ENCODE measurements at regions not wholly inside any gene's neighbourhood (a gene's known extent, or its start where the extent isn't known, plus 50 kb on each side); places are given as distances from the start of the nearest gene placed in this dataset.
A peak's percentile ranks its signal among the peaks of the same experiment; 100 is the strongest.
"Not testable (repeated sequence)": the region's sequence is repeated elsewhere in the genome, so short reads cannot be mapped to it uniquely, and the experiment has no call there.

DNA sequence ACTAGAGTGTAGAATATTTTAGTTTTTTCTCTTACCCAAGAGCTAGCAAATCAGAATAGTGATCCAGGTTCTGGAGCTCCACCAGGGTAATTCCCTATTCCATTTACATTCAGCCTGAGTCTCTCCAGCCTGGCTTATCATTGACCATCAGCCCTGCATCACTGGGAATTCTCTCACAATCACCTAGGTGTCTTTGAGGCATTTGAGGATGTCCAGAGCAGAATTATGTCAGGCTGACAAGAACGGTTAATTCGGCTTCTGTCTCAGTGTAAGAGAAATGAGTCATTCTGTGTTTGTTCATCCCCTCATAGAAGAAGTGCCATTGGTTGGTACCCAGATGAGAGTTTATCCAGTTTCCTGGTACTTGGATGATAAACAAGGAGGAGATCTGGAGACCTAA, 180.5 kb downstream of the ZNF737 start:
- DNase-seq: no peak

DNA sequence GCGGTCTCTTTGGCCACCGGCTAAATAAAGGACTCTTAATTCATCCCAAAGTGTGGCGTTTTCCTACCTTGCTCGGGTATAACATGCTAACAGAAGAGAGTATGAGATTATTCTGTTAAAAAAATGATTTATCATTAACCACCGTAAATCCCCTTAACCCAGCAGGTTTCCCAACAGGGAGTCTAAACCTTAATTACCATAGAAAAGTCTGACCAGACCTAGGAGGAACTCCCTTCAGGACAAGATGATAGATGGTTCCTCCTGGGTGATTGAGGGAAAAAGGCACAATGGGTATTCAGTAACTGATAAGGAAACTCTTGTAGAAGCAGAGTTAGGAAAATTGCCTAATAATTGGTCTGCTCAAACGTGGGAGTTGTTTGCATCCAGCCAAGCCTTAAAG, 193.7 kb downstream of the ZNF737 start:
- DNase-seq: no peak

- DNase-seq: not testable (repeated sequence)
Measured at GRCh38 chr19:20371304-20371703, 194.3 kb downstream of the ZNF737 start.

- no peak for DNase-seq
Measured at GRCh38 chr19:20367811-20368294, 197.7 kb downstream of the ZNF737 start.

DNA sequence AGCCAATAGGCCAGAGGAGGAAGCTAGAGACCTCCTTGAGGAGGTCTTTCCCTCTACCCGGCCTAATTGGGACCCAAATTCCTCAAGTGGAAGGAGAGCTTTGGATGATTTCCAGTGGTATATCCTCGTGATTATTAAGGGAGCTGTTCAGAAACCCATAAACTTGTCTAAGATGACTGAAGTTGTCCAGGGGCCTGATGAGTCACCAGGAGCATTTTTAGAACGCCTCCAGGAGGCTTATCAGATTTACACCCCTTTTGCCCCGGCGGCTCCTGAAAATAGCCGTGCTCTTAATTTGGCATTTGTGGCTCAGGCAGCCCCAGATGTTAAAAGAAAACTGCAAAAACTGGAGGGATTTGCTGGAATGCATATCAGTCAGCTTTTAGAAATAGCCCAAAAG, 198.1 kb downstream of the ZNF486 start:
- DNase-seq: no peak

- peak in 1 of 2 donors; percentile 2 for DNase-seq
Measured at GRCh38 chr19:20359933-20360720, 193.1 kb downstream of the ZNF486 start.

GRCh38 chr19:20358841-20359465, 191.9 kb downstream of the ZNF486 start:
- DNase-seq: not testable (repeated sequence)

DNA sequence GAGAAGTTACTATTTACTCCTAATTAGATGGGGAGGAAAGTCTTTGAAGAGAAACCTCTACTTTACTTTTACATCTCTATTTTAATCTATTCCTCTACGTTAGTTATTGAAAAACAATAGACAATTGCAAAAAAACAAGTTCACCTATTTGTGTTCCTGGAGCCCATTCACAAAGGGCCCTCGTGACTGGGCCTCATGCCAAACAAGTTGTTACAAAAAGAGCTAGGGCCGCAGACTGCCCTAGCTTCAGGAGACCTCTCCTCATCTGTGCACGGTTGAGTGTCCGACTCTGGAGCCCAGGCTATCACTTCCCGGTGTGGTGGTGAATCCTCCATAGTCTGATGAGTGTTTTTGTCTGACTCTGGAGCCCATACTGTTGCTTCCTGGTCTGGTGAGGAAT, 190.9 kb downstream of the ZNF486 start:
- DNase-seq: no peak

- DNase-seq: no peak
Measured at GRCh38 chr19:20351244-20351643, 184.2 kb downstream of the ZNF486 start.

GRCh38 chr19:20349206-20349605, 182.2 kb downstream of the ZNF486 start:
- no peak for DNase-seq

DNA sequence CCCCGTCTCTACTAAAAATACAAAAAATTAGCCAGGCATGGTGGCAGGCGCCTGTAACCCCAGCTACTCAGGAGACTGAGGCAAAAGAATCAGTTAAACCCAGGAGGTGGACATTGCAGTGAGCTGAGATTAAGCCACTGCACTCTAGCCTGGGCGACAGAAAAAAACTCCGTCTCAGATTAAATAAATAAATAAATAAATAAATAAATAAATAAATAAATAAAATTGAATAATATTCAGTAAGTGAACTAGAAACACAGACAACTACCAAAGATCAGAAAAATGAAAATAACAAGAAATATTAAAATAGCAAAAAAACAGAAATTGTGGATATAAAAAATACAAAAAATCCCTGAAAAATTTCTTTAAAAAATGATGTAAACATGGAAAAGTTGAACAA, 172.4 kb downstream of the ZNF486 start:
- no peak for DNase-seq

DNA sequence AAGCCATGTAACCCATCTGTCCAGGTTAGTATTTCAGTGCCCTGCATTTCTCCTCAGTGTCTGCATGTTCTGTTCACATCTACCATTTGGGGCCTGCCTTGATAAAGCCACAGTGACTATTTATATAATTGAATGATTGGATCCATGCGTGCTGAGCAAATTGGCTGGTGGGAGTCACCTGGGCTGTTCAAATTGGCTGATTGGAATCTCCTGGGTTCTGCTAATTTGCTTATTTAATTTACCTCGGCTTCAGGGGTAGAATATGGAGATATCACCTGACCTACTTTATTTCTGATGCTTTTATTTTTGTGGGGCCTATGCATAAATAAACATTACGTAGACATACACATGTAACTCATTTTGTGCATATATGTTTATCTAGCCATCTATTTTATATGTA, 167.7 kb downstream of the ZNF486 start:
- DNase-seq: no peak

GRCh38 chr19:20333508-20333907, 166.5 kb downstream of the ZNF486 start:
- no peak for DNase-seq

GRCh38 chr19:20325151-20325550, 158.1 kb downstream of the ZNF486 start:
- no peak for DNase-seq

DNA sequence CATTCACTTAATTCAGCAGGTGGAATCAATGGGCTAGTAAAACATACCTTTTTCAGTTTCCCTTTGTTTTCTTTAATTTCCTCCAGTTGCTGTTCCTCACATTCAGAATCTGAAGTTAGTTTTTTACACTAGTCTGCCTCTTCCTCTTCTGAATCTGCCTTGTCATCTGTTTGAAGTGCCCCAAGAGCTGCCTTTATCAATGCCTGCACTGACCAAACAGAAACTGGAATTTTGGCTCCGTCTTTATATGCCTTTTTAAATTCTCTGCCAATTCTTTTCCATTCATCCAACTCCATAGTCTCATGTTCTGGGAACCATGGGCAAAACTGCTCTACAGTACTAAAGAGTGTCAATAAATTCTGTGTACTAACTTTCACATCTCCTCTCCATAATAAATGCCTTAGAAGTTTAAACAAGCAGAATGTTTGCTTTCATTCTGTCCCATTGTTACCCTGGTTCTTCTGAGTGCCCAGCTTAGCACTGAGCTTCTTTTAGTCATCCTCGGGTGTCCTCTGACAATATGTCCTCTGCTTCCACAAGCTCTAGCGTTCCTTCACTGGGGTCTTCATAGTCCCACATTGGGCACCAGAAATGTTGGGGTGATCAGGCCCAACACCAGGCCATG, 154.2 kb downstream of the ZNF486 start:
- DNase-seq: no peak

DNA sequence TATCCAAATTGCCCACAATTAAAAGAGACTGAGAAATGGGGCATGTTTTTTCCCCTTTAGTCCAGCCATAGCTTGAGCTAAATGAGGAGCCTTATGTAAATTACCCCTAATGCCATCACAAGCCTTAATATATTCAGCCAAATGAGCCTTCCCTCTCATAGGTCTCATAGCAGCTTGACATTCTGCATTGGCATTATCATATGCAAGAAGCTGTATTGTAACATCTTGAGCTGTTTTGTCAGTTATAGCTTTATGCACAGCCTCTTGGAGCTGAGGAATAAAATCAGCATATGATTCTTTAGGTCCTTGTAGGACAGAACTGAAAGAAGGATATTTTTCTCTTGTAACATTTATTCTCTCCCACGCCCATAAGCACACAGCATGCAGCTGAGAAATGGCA, 153.2 kb downstream of the ZNF486 start:
- DNase-seq: no peak

- no peak for DNase-seq
Measured at GRCh38 chr19:20318616-20319015, 151.6 kb downstream of the ZNF486 start.

- no peak for DNase-seq
Measured at GRCh38 chr19:20315543-20315942, 148.5 kb downstream of the ZNF486 start.

DNA sequence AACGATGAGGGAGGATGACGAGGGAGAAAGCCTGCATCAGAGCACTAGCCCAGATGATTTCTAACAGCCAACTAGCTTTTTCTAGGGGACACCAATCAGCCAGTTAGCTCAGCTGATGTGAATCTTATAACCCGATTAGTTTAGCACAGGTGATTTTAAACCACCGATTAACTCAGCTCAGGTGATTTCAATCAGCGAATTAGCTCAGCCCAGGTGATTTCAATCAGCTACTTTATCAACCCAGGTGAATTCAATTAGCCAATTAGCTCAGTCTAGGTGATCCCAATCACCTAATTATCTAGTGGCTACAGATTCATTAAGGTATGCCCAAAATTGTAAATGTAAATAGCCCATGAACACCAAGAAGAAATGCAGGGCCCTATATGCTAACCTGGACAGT, 146.9 kb downstream of the ZNF486 start:
- DNase-seq: no peak

DNA sequence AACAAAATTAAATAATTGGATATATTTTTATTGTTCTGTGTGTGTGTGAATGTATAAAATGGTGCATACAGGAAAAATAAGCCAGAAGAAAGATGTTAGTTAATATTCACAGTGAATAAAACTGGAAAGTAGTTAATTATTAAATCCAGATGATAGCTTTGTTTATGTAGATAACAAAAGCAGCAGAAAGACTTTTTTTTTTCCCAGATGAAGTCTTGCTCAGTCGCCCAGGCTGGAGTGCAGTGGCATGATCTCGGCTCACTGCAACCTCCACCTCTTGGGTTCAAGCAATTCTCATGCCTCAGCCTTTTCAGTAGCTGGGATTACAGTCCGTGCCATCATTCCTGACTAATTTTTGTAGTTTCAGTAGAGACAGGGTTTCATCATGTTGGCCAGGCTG, 140.1 kb downstream of the ZNF486 start:
- no peak for DNase-seq

- not testable (repeated sequence) for DNase-seq
Measured at GRCh38 chr19:20296314-20296713, 129.3 kb downstream of the ZNF486 start.

DNA sequence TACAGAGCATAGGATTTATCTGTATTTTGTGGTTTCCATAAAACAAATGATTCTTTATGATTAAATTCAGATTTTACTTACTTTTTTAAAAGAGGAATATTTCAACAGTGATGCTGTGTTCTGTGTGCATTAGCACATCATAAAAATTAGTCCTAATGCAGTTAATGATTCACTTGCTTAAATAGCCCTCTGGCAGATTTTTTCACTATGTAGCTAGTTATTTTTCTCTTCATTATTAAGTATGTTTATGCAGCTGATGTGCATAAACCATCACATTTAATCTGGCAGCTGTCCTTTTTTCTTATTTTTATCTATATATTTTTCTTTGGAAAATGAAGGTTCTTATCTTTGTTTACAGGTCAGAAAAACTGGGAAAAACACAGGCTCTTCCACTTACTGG, 127.2 kb downstream of the ZNF486 start:
- DNase-seq: no peak

GRCh38 chr19:20292520-20292919, 125.5 kb downstream of the ZNF486 start:
- DNase-seq: not testable (repeated sequence)

DNA sequence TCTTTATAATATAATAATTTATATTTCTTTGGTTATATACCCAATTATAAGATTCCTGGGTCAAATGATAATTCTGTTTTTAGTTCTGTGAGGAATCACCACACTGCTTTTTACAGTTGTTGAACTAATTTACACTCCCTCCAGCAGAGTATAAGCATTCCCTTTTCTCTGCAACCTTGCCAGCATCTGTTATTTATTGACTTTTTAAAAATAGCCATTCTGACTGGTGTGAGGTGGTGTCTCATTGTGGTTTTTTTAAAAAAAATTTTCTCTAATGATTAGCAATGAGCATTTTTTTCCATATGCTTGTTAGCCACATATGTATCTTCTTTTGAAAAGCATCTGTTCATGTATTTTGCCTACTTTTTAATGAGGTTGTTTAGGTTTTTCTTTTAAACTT, 122.2 kb downstream of the ZNF486 start:
- DNase-seq: no peak
